HepG2 (cell line): ENCODE measurements at regions not wholly inside any gene's neighbourhood (a gene's known extent, or its start where the extent isn't known, plus 50 kb on each side); places are given as distances from the start of the nearest gene placed in this dataset.

ENCODE experiments used
- ARNT2 ChIP-seq: sonication (generic); formaldehyde crosslinking; IDR thresholded peaks from 2 replicates; pipeline ENCODE4 v1.8.0; 2022; ENCODE audit warnings: mild to moderate bottlenecking, low read depth, missing genetic modification reagents, moderate library complexity
- CEBPB ChIP-seq: IDR thresholded peaks from 2 replicates; pipeline ENCODE4 v1.6.1; 2011; ENCODE audit warnings: low read depth, low read length, improper control_type of control experiment, borderline replicate concordance
- CEBPZ ChIP-seq: IDR thresholded peaks from 2 replicates; pipeline ENCODE4 v1.6.1; 2012; ENCODE audit warnings: low read length, improper control_type of control experiment
- CTCF ChIP-seq: sonication (generic); formaldehyde crosslinking; IDR thresholded peaks from 2 replicates; pipeline ENCODE4 v1.5.0; 2020; ENCODE audit warnings: mild to moderate bottlenecking, missing genetic modification reagents, moderate library complexity
- HMGXB3 ChIP-seq: sonication (generic); formaldehyde crosslinking; IDR thresholded peaks from 2 replicates; pipeline ENCODE4 v1.4.0; 2020; ENCODE audit warnings: missing genetic modification reagents, borderline replicate concordance
- KAT2B ChIP-seq: fragments of 150-350 bp; IDR thresholded peaks from 2 replicates; pipeline ENCODE4 v1.6.1; 2014; ENCODE audit warnings: low read depth, low read length, borderline replicate concordance
- MAFK ChIP-seq, 2 experiments: IDR thresholded peaks in 1 of 2; conservative IDR thresholded peaks in 1 of 2; 2 replicates each; pipeline ENCODE4 v1.6.1; 2011; ENCODE audit warnings: improper control_type of control experiment in 2 of 2, low read length in 2 of 2
- MBNL3 ChIP-seq: fragments of 250-450 bp; sonication (Bioruptor Pico); conservative IDR thresholded peaks from 2 replicates; pipeline ENCODE4 v1.8.0; 2022; ENCODE audit warnings: mild to moderate bottlenecking, inconsistent platforms
- POLR2A ChIP-seq, 2 experiments: IDR thresholded peaks; 2 replicates each; pipeline ENCODE4 v1.6.1; 2011; ENCODE audit warnings: low read depth in 2 of 2, low read length in 2 of 2, mild to moderate bottlenecking in 1 of 2, moderate library complexity in 1 of 2; ENCODE audit not compliant: insufficient read depth in 1 of 2
- POLR2AphosphoS5 ChIP-seq: IDR thresholded peaks from 2 replicates; pipeline ENCODE4 v1.6.1; 2012; ENCODE audit warnings: low read depth, low read length

- TF ChIP-seq HMGXB3 = no peak
- TF ChIP-seq KAT2B = no peak
- TF ChIP-seq ARNT2 (CRISPR knock-in tag) = no peak
- no peak for TF ChIP-seq CEBPZ
- no peak for TF ChIP-seq MBNL3 (CRISPR knock-in tag)
- no peak for TF ChIP-seq MAFK (conservative IDR thresholded peaks at IDR 0.05 in 1 of 2, IDR thresholded peaks at IDR 0.05 in 1 of 2; ENCODE audit: low read length in 2 of 2)
- no peak for TF ChIP-seq POLR2AphosphoS5
- TF ChIP-seq CTCF (CRISPR knock-in tag) = no peak
- TF ChIP-seq CEBPB = no peak
- no peak for TF ChIP-seq POLR2A (IDR thresholded peaks at IDR 0.05; ENCODE audit: insufficient read depth in 1 of 2, low read depth in 2 of 2, low read length in 2 of 2)
Measured at GRCh38 chr2:107001551-107001950, 115.6 kb upstream of the ST6GAL2 start.
